HG02798 (cell line): ENCODE measurements at regions not wholly inside any gene's neighbourhood (a gene's known extent, or its start where the extent isn't known, plus 50 kb on each side); places are given as distances from the start of the nearest gene placed in this dataset.

ENCODE experiments used
- ATAC-seq: cut with Tn5 transposase; IDR thresholded peaks from one replicate; pipeline ENCODE4 v1.9.1; 2021; ENCODE audit warnings: mild to moderate bottlenecking; ENCODE audit not compliant: unreplicated experiment, poor library complexity

DNA sequence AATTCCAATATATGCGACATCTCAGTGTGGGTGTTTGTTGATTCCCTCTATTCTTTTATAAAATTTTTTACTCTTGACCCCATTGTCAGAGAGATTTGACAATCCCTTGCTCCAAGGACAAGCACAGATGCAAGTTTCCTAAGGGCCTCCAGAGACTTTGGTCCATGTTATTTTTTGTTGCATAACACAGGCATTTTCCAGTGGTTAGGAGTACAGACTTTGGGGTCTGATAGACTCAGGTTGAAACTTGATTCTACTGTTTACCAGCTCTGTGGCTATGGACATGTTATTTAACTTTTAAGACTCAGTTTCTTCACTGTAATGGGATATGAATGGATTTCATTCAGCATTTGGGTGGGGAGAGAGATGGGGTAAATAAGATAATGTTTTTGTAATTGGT lies 361.3 kb downstream of the ENC1 start:
- ATAC-seq: no peak

DNA sequence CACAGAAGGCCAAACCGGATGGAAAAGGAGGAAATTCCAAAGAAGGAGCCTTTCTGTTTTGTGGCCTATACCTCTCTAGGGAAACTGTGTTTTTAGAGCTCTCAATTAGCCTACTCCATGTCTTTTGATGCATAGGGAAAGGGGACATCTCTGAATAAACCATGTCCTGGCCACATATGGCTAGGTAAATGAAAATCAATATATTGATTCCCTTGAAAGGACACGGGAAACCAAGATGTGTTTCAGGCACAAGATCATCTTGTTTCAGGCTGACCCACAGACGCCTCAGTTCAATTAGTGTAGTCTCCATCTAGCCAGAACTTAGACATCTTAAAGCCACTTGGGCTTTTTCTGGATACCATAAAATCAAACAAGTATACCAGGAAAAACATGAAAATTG lies 363.1 kb downstream of the ENC1 start:
- no peak for ATAC-seq

DNA sequence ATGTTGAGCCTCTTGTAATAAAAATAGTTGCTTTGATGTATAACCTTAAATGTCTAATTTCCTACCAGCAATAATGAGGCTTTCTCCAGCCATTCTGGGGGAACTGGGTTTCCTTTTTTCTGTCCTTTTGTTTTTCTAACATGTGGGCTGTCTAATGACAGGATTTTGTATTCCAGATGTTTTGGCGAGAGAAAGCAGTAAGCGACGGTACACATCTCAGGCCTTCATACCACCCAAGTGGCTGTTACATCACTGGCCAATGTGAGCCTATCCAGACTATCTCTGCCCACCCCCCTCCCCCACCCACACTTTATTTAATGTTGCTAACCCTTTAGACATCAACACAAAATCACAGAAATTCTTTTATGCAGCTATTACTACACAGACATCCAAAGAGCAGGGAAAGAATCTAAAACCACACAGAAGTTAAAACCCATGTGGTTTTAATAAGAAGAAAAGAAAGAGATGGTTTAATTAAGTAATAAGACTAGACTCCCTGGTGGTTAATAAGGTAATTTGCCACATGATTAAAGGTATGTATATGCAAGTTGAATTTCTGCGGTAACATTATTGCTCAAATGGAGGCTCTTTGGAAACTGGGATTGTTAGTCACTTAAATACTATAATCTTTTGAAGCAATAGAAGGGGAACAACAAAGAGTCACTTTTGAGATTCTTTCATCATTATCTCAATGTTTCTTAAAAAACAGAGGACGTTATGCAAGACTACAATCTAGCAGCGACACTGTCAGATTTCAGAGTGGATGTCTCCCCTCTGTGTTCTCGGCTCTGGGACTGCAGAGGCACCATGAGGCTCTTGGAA lies 365.1 kb downstream of the ENC1 start:
- ATAC-seq: no peak

DNA sequence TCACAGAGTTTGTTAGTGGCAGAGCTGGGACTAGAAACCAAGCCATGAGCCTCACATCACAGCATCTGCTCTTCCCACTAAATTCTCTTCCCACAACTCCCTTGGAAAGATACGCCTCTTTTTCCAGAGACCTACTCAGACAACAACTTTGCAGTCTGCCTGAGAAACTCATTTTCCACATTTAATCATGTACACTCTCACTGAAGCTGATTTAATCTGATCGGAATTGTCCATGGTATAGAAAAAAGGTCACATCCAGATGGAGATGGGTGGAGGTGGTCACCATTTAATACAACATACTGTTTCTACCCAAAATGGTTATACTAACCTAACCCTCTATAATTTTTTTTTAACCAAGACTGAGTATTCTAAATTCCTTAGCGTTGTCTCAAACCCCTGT lies 366.2 kb downstream of the ENC1 start:
- ATAC-seq: no peak

DNA sequence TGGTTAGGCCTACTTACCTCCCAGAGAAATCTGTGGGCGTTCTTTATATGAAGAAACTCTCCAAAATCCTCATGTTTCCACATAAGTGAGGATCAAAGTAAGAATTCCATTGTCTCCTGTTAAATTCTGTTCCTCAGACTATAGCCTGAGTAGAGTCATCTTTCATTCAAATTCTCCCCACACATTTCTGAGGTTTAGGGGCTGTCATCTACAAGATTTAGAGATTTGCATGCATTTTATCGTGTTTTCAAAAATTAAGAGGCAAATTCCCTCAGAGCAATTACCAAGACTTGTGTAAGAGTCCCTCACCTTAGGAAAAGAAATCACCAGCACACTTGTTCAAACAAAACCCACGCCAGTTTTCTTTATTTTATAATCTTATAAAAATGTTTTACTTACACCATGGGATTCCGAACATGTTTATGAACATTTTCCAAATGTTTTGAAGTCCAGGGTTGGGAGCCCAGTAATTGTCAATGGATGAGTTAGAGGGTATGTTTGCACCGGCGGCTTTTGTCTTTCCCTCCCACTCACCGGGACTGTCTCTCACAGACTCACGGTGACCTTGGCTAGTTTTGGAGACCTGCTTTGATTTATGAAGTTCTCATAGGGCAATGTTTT lies 367.6 kb downstream of the ENC1 start:
- ATAC-seq: no peak

DNA sequence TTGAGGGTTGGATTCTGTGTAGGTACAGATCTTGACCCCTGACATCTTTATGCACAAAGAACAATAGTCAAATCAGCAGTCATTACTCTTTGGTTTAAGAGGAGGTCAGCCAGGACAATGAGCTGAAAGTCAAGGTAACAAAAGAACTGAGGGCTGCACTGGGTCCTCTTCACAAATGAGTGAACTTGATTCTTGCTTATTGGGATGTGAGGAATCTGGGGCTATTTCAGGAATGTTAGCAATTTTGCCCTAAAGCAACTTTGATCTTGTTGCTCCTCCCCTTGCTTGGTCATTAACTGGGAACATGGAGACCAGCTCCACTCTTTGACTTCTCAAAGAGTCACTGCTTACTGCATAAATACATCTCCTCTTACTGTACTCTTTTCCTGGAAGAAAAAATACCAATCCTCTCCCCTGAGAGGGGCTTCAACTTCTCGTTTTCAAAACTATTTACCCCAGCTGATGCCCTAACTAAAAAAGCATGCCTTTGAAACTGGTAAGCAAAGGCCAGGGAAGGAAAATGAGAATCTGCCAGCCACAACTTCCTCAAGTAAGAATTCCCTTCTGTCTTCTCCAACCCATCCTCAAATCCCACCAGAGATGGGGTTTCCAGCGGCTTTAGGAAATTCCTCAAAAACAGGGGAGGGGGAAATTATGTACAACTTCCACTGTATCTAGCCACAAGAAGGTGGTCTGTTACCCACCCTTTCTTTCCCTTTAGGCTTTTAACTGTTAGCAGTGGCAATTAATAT lies 368.3 kb downstream of the ENC1 start:
- no peak for ATAC-seq

DNA sequence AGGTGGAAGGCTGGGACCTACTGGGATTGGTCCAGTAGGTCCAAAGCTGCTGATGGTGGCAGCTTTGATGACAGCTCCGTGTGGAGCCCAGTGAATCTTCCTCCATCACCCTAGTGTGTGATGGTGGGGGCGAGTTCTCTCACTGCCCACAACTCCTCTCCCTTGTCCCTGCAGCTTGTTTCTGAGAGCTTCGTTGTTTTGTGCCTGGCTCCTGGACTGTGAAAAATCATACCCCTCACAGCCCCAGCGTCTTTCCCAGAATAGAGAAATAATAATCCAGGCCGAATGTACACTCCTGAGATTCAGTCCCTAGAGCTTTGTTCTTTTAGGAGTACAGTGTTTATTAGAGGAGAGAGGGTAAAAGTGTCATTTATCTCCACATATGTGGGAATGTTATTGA lies 372.2 kb downstream of the ENC1 start:
- no peak for ATAC-seq

DNA sequence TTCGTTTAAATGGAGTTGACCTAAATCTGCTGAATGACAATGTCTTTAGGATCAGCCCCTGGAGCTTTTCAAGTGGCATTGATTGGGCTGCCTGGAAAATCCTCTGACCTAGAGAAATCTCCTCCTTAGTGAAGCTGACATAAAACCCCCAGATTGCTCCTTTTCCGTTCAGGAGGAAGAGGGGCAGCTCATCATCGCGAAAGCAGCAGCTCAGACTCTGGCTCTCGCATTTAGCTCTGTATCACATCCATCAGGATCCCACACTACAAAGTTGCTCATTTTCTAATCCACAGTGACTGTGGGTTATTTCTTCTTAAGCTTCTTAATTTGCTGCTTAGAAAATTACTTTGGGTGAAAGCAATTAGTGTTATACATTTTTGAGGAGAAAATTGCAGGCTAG lies 373.7 kb downstream of the ENC1 start:
- no peak for ATAC-seq

DNA sequence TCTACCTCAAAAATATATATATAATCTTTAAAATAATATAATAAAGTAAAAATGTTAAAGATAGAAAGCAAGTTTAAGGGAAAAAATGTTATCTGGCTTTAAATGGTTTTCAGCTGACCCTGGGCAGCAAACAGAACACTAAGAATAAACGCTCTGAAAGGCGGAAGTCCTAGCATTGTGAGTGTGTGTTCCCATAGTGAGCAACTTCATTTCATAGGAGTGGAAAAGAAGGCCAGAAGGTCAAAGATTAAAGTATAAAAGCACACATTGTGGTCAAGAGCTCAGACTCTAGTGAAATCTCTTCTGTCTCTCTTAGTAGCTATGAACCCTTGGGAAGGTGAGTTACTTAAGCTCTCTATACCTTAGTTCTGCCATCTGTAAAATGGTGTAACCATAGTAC lies 374.4 kb downstream of the ENC1 start:
- no peak for ATAC-seq

DNA sequence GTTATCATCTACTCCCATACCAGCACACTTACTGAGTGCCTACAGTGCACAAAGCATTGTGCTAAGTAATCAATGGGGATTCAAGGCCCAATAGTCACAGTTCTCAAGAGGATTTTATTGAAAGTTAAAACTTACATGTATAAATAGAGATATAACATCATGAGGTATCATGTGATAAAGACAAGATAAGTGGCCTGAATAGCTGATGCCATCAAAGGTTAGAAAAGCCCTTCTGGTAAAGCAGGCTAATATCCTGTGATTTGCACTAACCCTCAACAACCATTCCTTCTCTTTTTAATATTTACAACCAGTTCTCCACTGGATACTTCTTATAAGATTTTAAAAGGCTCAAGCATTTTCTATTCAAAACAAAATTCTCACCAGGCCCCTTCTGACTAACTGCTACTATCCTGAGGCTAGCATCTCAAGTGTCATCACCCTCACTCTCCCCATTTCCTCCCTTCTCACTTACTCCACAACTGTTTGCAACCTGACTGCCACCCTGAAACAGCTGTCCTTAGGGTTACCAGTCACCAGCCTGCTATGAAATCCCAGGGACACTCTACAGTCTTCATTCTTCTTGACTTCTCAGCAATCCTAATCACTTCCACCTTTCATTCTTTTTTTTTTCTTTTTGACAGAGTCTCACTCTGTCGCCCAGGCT lies 377.9 kb downstream of the ENC1 start:
- ATAC-seq: no peak

DNA sequence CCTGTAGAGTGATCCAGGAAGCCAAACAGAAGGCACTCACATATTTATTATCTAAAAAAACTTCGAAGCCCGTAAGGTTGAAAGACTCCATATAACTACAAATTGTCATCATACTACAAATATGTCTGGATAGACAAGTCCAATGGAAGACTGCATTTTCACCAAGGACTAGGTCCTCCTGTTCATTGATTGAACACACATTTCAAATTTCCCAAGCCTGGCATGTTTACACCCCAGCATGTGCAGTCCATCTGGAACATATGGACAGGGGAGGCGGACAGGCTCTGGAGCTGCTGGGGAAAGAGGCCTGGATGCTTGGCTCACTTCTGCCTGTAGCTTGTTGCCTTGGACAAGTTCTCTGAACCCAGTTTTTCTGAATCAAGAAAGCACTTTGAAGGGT lies 378.7 kb downstream of the ENC1 start:
- ATAC-seq: no peak

DNA sequence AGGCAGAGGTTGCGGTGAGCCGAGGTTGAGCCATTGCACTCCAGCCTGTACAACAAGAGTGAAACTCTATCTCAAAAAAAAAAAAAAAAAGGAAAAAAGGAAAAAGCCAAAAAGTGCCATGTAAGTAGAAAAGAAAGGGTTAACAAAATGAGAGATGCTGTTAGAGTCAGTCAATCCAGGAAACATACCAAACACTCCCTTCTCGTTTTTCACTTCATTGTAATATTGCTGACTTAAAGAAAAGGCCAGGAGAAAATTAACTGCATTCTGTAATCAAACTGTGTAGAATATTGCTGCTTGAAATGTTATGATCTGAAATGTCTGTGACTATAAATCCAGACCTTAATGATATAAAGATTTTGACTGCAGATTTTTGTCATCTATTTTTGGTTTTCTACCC lies 379.1 kb downstream of the ENC1 start:
- ATAC-seq: no peak

DNA sequence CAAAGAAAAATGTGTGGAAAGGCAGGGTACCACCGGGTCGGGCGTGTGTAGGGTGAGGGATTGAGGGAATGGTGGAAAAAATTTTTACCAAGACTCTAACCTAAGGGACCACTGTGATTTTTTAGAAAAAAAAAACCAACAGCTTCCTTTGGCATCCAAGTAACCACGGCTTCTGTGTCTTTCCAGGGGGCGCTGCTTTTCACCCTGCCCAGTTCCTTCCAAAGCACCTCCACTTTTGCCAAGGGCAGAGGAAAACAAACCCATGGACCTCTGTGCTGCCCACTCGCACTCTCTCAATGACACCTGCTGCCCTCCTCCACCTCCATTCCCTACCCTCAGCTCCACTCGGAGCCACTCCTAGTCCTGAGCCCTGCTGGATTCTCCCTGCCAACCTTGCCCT lies 381.0 kb downstream of the ENC1 start:
- no peak for ATAC-seq

DNA sequence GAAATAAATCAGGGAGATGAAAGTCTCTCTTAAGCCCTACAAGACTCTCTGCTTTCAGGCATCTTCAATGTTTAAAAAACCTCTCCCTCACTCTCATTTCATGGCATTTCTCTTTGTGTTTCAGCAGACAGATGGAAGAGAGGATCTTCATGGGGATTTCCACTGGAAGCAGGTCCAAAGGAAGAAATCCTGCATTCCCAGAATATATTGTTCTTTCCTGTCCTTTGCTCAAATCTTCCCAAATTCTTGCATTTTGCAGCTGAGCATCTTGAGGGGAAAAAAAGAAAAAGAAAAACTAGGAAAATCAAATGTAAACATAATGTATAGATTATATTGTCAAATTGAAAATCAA lies 382.2 kb downstream of the ENC1 start:
- no peak for ATAC-seq

DNA sequence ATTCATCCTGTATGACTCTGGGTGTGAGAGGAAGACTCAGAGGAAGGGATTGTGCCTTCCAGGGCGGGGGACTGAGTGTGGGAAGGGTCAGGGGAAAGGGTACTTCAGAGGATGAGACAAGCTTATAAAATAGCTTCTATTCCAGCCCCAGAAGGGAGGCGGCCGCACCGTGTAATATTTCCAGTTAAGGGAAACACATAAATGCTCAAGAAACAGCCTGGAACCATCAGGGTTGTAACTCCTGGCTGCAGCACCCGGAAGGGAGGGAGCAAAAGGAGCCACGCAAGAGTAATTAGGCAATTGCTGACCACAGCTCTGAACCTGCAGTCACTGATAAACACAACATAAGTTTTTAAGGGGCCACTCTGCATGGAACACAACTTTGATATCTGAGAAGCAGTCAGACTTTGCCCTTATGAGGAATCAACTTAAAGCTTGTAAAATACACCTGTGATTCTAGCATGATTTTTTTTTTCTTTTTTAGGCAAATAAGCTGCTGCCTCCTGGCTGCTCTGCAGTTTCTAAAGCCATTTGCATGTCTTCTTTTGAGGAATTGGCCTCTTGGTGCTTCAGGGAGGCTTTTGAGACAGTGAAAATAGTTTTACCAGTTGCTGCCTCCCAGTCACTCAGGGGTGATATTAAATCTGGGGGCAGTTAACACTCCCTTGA lies 382.7 kb downstream of the ENC1 start:
- ATAC-seq: peak; percentile 79

DNA sequence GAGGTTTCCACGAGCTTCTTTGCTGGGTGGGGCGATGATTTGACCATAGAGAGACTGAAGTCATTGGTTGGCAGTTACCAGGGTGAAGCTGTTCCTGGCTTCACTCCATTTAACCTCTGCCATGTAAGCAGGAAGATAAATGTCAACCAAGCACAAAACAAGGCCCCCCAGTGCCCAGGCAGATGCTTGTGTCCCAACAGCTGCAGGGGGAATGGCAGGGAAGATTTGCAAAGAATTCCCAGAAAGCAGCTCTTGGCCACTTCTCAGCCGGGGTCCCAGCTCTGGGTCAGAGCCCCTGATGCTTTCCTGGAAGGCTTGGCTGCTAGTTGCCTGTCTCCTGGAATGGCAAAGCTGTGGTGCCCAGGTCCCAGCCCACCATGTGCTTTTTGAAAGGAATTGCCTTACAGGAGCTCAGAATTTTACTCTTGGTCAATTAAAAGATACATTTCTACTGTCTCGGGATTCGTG lies 383.4 kb downstream of the ENC1 start:
- ATAC-seq: no peak

DNA sequence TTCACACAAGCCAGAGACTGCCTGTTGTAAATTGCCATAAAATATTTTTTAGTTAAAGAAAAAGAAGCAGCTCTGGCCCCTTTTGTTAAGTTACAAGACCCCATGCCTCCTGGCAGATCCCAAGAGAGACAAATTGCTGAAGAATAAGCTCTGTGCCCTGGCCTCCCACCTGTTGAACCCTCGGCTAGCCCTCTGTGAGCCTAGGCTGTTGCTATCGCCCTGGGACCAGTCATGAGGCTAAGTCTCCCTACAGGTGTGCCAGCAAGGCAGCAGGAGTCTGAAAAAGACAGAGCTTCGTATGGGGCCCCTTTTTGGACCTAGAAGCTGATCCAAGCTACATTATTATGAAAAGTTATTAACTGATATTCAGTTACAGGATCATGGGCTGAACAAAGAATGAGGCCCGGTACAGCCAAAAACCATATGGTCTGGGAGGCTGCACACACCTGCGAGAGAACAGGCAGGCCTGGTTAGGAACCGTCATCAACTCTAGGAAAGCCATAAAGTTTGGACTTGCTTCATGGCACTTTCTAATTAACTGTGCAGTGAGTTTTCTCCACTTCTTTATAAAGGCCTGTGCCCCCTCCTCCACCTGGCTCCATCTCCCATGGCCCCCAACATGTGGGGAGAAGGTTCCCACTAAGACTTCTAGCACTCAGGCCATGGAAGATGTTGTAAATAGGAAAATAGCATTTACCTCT lies 384.7 kb downstream of the ENC1 start:
- ATAC-seq: no peak

DNA sequence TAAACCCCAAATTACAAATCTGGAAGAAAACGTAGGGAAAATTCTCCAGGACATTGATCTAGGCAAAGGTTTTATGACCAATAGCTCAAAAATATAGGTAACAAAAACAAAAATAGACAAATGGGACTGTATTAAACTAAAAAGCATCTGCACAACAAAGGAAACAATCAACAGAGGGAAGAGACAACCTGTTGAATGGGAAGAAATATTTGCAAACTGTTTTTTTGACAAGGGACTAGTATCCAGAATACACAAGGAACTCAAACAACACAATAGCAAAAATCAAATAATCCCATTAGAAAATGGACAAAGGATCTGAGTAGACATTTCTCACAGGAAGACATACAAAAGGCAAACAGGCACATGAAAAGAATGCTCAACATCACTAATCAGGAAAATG lies 386.3 kb downstream of the ENC1 start:
- no peak for ATAC-seq

DNA sequence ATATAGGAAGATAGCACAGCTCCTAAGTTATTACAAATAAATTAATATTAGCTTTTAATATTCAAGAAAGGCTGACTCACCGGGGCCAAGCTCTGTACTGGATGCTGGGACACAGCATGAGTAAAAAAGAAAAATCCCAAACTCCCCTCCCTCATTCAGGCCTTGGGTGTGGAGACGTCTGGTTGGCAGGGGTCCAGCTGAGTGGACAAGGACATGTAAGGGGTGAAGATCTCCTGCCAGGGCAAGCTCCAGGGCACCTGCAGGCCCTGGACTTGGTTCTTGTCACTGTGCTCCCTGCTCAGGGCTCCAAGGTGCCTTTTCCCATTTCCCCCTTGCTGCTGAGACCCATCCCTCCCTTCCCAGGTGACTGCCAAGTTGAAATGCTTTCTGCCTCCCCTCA lies 388.5 kb downstream of the ENC1 start:
- no peak for ATAC-seq
